HG03280 (cell line): ENCODE measurements at regions not wholly inside any gene's neighbourhood (a gene's known extent, or its start where the extent isn't known, plus 50 kb on each side); places are given as distances from the start of the nearest gene placed in this dataset.
"Not testable (repeated sequence)": the region's sequence is repeated elsewhere in the genome, so short reads cannot be mapped to it uniquely, and the experiment has no call there.

Experiments
- ATAC-seq: cut with Tn5 transposase; IDR thresholded peaks from one replicate; pipeline ENCODE4 v1.9.1; 2021; ENCODE audit warnings: mild to moderate bottlenecking, moderate library complexity; ENCODE audit not compliant: unreplicated experiment

DNA sequence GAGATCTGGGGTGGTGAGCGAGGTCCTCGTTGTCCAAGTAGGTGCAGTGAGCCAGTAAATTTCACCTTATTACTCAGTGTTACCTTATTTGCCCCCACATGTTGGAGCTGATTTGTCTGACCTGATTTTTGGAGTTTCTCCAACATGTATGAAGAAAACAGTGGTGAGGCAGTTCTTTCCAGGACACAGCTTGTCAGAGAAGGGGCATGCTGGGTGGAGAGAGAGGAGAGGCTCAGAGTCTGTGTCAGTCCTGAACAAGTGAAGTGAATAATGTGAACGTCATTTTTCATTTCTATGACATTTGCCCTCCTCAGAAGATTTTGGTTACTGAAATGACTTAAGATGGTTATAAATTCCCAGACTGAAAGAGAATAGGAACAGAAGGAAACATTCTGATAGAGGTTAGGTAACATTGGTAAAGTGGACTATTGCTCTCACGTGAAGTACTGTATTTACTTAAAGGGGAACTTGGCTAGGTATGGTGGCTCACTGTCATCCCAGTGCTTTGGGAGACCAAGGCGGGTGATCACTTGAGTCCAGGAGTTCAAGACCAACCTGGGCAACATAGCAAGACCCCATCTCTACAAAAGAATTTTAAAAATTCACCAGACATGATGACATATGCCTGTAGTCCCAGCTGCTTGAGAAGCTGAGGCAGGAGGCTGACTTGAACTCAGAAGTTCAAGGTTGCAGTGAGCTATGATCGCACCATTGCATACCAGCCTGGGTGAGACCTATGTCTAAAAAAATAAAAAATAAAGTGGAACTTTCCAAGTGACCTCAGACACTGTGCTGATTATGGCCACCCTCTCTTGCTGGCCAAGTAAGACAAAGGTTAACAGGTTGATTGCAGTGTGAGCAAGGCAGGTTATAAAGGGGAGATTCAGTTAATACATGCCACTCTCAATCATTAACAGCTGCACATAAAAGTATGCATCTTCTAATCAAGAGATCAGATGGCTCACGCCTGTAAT lies 184.3 kb downstream of the EDN1 start:
- no peak for ATAC-seq

DNA sequence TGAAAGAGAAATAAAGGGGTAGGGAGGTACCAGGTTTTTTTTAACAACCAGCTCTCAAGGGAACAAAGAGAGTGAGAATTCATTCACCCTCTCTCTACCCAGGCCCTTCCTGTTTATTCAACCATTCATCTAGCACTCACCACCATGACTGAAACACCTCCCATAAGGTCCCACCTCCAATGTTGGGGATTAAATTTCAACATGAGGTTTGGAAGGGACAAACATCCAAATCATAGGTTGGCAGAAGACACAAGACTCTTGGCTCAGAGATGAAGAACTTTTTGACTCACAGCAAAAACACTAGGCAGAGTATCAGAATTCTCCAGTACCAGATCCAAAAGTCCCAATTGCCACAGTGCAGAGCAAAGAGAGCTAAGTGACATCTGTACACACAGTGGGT lies 186.3 kb downstream of the EDN1 start:
- ATAC-seq: no peak

DNA sequence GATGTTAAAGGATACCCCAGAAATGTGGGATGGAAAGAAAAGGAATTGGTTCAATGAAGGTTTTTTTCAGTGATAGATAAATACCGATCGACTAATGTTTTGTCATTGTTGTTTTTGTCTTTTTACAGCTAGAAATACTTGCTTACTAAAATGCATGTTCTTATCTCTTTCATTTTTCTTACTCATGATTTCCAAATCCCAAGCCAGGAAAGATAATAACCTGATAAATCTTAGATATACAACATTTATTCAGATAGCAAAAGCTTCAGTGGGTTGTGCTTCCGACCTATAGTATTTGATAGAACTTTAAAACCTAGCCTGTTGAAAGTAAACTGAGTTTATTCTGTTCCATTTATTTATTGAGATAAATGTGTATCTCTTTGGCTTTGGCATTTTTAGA lies 187.5 kb downstream of the EDN1 start:
- ATAC-seq: no peak

DNA sequence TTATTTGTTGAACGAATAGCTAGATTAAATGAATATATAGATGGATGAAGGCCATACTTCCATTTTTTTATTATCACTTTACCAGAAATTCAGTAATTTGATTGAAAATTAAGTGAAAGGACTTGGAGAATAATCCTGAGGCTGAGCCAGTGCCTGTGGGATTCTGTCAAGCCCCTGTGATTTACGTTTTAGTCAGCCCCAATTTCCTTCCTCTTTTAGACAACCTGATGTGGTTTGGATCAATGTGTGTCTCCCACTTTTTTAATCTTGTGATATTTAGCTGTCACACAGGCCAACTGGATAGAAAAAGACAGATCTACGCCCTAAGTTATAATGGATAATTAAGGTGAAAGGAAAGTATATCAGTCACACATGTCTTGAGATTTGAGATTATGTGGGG lies 188.8 kb downstream of the EDN1 start:
- ATAC-seq: no peak

DNA sequence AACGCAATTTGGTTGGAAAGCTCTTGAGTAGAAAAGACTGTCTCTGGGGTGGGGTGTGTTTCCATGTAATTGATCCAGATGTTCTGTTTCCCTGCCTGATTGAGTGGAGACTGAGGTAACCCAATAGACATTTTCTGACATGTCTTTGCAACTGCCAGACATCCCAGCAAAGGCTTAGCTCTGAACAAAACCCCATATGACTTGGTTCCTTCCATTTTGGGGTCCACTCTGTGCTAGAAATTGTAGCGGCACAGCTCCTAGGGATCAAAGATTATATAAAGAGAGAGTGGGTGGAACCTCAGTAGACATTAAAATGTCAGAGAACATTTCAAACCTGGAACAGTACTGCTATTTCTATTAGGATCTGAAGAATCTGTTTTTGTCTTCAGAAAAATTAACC lies 189.3 kb downstream of the EDN1 start:
- ATAC-seq: no peak

DNA sequence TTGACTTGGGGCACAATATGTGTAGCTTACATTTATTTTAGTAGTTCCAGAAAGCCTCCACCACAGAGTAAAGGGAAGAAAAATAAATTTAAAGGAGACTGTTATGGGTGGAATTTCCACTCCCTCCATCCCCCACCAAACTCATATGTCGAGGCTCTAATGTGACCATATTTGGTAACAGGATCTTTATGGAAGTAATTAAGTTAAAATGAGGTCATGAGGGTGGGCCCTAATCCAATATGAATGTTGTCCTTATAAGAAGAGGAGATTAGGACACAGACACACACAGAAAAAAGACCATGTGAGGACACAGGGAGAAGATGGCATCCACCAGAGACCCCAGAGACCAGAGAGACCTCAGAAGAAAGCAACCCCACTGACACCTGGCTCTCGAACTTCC lies 189.7 kb downstream of the EDN1 start:
- ATAC-seq: no peak

DNA sequence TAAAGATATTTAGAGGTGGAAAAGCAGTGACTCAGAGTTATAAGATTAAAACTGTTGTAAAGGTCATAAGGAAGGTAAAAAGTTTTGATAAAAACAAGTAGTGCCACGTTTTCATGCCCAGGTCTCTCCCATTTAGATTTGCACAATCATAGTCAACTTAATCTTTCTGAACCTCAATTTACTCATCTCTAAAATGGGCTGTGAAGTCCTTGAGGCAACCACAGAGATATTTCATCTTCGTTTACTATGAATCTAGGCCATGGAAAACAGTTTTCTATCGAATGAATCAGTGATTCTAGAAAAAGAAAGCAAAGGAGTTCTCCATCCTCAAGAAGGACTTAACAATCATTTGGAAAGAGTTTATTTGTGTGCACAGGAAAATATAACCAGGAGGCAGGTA lies 190.2 kb downstream of the EDN1 start:
- ATAC-seq: no peak

DNA sequence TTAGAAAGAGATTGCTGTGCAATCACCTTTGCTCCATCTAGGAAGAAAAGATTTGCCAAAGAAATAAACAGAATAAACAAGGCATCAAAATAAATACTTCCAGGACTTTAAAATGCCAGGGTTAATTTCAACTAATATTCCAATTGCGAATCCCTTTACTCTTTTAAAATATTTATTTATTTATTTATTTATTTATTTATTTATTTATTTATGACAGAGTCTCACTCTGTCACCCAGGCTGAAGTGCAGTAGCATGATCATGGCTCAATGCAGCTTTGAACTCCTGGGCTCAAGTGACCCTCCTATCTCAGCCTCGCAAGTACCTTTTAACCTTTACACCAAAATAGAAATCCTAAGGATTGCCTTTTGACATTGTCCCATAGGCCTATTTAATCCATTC lies 191.1 kb downstream of the EDN1 start:
- ATAC-seq: no peak

DNA sequence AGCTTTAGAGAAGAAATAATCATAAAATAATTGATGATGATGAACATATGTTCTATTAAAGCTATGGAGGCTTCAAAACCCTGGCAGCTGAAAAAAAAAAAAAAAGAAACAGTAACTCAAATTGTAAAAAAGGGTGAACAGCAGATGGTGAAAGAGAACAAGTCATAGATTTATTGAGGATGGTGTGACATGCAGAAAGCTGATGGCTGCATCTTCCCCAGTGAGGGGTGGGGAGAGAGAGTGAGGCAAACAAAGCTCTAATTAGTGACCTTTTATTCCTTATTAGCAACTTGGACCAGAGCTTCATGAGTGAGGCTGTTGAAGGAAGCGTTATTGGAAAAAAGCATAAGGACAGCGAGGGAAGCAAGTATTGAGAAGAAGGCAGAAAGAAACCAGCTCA lies 191.7 kb downstream of the EDN1 start:
- ATAC-seq: no peak

DNA sequence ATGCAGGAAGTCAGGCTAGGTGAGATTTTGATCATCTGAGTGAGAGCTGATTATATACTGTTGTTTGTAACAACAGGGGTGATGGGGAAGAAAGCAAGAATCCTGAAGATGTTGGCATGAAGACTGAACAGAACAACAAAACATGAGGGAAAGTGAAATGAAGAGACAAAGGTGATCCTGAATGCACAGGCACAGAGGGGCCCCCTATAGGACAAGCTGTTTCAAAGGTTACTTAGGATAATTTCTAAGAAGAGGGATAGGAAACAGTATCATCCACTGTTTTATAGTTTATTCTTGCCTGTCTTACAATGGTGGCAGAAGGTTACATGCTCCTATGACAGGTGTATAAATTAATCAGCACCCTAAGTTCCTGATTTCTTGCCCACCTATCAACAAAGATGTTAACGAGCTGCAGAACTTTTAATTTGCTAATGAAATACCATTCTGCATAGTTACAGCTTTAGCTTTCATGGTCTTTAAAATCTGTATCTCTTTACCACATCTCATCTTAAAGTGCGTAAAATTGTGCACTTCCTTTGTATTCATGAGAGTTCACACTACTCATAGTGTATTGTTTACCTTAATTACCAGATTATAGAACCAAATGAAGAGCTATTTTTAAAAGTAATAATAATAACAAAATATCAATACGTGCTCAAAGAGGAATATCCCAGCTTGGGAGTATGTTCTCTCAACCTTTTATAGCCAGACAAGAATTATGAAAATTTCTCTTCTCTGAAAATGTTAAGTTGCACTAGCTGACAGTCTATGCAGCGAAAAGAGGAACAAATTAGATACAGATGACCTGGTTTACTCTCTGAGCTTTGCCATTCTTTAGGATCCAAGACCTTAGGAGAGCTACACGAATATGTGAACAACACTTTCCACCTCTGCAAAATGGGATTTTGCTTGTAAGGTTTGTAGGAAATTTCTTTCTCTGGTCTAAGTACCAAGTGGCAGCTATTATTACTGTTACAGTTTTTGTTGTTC lies 192.5 kb downstream of the EDN1 start:
- ATAC-seq: no peak

DNA sequence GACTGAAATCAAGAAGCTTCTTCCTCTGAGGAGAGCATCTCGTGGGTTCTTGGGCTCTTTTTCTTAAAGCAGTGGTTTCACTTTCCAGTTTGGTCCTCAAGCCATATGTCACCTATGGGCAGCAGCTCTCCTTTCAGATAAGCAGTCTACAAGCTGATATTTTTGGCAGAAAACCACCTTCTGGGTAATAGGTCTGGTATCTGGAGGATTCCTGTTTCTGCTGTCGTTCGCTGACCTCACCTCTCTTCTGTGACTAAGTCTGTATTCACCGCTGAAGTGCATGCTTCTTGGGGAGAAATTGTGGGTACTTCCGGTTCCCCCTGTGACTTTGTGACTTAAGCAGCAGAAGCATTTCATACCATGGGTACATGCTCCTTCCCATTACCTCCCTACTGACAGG lies 193.6 kb downstream of the EDN1 start:
- peak; percentile 71 for ATAC-seq

DNA sequence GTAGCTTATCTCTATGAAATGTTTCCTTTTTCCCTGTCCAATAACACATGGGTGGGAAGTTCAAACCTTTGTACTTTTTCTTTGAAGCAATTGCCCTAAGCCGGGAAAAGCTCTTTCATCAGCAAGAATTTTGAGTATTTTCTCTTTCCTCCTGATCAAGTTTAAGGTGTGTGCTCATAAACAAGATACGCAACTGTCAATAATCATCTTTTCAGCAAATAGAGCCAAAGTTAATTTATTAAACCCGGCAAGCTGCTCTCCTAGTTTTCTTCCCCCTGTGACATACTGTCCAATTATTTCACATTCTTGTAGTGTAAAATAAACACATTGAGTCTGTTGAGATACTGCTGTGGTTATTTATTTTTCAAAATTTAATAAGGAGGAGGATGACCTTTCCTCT lies 194.4 kb downstream of the EDN1 start:
- no peak for ATAC-seq

DNA sequence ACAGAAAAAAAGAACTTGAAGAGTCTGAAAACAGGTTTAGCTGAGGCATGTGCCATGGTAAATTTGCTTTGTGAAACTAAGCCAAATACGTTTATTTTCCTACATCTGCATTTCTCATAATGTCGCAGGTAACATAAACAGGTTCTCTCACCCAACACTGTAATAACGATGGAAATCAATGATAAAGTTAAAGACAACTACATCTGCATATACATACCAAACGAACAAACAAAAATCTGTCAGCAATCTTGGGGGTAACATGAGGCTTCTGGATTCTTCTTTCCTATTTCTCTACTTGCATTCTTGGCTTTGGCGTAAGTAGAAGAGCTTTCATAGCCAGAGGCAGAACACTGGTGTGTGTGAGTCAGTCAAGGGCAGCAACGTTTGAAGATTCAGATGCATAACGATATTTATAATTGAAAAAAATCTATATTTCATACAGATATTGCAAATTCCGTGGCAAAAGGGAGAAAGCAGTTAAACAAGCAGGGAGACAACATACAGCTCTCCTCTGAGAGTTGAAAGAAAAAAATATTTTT lies 195.1 kb downstream of the EDN1 start:
- ATAC-seq: no peak

DNA sequence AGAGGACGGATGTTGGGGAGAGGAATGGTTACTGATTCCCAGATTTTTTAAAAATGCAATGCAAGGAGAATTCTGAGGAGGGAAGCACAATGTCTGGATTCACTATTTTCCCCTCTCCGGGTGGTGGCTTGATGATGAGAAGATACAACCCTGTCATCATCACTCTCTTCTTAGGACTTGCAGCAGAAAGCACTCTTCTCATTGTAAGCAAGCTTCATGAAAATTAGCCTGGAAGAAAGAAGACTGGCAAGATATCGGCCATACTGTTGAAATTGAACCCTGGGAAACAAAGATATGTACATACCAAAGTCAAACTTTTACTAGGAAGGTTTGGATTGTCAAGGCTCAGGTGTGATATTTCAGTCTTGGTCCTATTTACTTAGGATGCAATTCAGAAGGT lies 195.7 kb downstream of the EDN1 start:
- ATAC-seq: no peak

DNA sequence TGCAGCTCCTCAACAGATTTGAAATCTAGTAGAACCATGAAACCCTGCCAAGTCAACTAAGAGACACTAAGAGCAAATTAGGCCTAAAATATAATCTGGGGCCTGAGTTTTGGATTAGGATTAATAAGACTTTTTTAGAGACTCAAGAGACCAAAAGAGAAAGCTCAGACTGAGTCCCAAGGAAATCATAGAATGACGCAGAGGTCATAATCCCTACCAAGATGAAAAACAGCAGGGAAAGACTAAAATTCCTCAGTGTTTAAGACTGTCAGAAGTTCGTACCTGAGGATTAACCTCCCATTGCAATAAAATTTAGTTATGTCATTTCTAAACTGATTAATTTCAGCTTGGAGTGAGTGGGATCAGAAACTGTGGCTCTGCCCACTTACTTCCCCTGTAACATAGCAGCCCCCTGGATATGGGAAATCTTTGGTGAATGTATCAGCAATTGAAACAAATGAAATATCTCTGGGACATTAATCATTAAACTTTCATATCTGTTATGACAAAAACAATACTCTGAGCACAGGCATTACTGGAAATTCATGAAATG lies 200.3 kb downstream of the EDN1 start:
- ATAC-seq: no peak

DNA sequence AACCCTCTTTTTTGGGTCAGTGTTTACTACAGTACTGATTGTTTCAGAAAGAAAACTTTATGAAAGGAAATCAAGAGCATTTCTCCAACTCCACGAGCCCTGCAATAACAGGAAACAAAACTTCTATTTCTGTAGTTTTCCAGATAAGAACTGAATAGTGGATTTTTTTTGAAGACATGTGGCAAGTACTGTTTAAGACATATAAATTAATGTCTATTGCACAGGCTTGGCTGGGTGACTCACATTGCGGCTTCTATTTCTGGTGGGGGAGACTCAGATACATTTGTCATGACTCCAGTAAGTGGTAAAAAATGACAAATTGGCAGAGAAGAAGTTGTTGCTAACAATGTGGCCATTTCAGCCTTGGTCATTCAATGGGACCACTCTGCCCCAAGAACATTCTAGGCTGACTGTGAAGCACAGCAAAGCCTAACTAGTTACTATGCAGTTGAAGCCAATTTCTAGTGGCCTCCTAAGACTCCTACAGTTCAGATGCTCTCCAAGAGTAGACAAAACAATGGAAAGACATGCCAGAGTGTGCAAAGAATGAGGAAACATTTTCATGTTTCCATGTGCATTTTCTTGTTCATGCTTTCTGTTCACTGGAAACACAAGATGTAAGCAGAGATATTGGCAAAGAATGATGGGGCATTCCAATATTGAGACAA lies 200.9 kb downstream of the EDN1 start:
- ATAC-seq: no peak

DNA sequence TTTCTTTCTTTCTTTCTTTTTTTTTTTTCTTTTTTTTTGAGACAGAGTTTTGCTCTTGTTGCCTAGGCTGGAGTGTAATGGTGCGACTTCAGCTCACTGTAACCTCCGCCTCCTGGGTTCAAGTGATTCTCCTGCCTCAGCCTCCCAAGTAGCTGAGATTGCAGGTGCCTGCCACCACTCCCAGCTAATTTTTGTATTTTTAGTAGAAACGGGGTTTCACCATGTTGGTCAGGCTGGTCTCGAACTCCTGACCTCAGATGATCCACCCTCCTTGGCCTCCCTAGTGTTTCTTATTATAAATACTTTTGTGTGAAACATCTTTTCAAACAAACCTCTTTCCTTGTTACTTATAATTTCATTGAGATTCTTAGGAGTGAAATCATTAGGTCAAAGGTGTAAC lies 202.8 kb downstream of the EDN1 start:
- not testable (repeated sequence) for ATAC-seq

DNA sequence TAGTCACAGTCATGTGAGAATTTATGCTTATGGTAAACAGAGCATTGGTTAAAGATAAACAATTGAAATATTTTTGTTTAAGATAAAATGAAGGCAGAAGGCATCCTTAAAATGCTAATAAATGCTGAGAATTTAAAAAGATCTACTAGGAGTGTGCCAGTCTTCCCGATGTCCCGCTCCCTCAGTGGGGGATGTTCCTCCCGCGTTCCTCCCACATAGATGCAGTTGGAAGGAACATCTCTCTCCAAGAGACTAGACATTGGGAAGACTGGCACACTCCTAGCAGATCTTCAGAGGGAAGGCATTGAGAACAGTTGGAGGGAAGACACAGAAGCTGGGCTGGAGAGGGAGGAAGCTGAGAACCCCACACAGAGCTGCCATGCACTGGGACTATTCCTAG lies 203.3 kb downstream of the EDN1 start:
- no peak for ATAC-seq

DNA sequence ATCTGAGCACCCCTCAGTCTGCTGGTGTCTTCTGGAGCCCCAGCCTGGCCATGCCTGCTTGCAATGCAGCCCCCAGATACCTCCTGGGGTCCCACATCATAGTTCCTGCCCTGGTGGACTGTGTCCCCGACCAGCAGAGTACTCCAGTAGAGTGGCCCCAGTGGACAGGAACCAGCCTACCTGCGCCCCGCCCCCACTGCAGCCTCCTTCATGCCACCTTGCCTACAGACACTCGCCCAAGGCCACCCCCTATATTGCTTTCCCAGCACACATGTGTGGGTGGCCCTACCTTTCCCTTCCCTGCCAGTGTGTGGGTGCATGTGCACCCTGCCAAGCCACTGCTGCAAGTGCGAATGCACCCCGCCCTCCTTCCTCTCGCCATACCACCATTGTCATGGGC lies 204.0 kb downstream of the EDN1 start:
- no peak for ATAC-seq

DNA sequence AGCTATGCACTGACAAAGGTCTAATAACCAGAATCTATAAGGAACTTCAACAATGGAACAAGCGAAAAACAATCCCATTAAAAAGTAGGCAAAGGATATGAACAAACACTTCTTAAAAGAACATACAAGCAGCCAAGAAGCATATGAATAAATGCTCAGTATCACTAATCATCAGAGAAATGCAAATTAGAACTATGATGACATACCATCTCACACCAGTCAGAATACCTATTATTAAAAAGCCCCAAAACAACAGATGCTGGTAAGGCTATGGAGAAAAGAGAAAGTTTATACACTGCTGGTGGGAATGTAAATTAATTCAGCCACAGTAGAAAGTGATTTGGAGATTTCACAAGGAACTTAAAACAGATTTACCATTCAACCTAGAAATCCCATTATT lies 211.8 kb downstream of the EDN1 start:
- no peak for ATAC-seq
